ENCODE measurements at regions not wholly inside any gene's neighbourhood (a gene's known extent, or its start where the extent isn't known, plus 50 kb on each side); places are given as distances from the start of the nearest gene placed in this dataset.
"Not testable (repeated sequence)": the region's sequence is repeated elsewhere in the genome, so short reads cannot be mapped to it uniquely, and the experiment has no call there.

DNA sequence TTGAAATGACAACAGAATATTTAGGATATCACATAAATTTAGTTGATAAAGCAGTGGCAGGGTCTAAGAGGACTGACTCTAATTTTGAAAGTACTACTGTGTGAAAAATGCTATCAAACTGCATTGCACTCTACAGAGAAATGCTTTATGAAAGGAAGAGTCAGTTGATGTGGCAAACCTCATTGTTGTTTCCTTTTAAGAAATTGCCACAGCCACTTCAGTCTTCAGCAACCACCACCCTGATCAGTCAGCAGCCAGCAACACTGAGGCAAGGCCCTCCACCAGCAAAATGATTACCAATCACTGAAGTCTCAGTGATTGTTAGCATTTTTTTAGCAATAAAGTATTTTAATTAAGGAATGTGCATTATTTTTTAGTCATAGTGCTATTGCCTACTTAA, 488.7 kb upstream of the SLC39A10 start:
- no peak for DNase-seq (ENCODE audit: low spot score)

DNA sequence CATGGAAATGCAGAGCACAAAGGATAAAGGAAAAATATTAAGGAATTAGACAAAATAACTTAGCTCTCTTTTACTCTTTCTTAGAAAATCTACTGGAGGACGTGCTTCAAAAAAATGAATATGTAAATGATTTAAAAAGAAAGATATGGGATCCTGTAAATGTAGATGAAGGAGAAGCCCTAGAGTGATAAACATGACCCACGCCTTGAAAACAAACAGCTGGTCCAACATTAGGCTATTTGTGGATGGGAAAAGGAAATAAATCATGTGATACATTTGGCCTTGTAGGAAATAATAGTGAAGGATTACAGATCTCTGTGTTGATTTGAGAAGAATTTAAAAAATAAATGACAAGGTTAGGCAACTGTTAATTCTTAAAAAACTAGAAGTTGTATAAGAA, 492.1 kb upstream of the SLC39A10 start:
- no peak for DNase-seq (ENCODE audit: low spot score)

DNA sequence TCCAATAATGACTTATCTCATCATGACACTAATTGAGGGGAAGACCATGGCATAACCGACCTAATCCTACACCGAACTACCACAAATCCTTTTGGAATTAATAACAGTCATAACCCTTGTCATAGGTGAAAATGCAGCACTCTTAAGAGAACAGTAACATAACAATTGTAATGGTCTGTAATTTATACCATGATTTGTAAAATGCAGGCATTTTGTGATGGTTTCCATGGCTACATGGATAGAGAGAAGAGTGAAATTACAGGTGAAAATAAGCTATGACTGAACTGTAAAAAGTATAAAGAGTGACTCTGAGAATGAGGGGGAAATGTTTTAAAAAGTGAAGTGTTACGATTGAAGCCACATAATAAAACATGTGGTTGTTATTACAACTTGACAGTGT, 494.1 kb upstream of the SLC39A10 start:
- no peak for DNase-seq (ENCODE audit: low spot score)

DNA sequence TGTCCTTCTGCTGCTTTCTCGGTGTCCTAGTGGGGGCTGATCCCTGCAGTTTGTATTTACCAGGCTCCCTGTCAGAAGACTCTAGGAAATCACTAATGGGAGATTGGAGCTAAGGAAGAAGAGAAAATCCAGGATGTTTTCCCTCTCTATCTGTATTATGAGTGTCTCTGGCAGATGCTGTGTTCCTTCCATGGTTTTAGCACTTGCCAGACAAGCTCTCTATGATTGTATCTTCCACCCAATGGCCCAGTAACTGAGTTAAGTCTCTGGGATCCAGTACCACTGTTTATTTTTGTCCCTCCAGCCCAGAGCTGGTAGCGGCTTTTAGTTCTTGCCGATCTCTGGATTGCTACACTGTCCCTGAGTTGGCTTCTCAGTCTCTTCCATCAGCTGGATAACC, 494.8 kb upstream of the SLC39A10 start:
- no peak for DNase-seq (ENCODE audit: low spot score)

DNA sequence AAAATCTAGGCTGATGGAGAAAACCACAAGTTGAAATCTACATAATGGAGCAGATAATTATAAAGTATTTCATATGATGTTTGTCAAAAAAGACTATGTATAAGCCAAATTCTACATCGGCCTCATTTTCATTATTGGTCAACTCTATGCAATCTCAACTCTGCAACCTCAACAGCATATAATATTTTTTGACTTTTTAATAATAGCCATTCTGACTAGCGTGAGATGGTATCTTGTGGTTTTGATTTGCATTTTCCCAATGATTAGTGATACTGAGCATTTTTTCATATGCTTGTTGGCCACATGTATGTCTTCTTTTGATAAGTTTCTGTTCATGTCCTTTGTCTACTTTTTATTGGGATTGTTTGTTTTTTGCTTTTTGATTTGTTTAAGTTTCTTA, 496.1 kb upstream of the SLC39A10 start:
- no peak for DNase-seq (ENCODE audit: low spot score)

DNA sequence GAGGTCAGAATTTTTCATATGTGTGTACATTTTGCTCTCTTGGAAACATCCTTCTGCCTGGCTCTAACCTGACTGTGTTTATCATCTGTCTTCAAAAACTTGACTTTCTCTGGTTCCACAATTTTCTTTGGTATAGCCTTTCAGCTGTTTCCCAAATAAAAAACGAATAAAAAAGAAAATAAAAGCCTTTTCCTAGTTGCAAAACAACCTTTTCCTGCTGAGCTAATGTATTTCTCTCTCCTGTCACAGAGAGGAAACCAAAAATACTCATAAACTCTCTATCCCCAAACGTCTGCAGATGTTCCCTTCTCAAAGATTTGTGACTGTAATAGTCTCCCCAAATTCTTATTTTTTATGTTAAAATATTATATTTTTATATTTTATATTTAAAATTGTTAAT, 505.3 kb upstream of the SLC39A10 start:
- DNase-seq (ENCODE audit: low spot score), result no peak

DNA sequence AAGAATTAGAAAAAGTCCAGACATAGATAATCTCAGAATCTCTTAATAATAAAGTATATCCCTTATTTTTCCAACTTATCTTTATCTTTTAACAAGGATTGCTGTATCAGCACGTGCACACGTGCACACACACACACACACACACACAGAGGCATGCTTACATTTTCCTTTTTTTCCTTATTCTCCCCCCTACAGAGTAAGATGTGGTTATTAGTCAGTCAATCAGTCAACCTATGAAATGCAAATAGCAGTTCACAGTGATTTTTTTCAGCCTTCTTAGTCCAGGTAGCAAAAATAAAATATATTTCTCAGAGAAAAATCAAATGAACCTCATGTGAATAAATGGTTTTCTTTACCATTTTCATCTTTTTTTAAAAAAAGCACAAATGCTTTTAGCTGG, 506.2 kb upstream of the SLC39A10 start:
- DNase-seq (ENCODE audit: low spot score), result no peak

DNA sequence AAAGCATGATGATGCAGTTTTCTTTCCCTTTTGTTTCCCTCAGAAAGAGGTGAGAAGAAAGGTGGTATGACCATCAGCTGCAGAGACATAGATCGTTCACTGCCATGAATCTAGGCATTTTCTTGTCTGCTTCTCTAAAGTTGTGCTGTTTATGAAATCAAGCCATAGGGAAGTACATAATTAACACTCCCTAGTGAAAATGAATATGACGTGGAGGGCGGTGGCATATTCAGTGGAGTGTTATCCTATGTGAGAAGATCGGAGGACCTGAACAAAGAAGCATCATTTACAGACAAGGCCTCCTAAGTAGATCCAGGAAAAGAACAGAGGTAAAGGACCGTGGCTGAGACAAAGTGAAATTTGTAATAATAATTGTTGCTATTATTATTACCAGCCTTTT, 509.0 kb upstream of the SLC39A10 start:
- no peak for DNase-seq (ENCODE audit: low spot score)

DNA sequence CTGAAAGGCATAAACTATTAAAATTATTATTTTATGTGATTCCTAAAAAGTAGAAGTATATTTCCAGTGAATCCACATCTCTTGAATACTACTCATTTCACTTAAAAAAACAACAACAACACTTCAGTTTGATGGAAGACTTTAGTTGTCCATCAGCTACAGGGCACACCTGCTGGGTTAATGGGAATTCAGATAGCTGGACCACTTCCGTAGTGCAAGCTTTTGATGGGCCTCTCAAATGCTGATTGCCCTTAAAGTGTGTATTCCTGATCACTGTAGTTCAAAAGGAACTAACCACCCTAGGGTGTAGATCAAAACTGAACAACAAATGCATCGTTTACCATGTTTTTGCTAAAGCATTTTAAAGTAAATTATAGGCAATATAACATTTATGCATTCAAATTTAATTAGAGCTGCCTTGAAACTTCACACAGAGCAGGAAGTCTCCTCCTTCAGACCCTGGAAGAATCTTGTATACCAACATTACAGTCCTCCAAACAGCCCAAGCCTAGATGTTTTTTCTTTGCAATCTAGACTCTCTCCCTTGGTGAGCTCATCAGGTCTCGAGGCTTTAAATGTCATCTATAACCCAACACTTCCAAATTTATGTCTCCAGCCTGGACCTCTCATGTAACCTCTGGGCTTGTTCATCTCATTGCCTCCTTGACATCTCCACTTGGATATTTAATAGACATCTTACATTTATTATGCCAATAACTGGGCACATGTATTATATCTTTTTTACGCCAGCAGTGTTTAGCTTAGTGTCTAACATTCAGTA, 510.1 kb upstream of the SLC39A10 start:
- DNase-seq (ENCODE audit: low spot score), result no peak

DNA sequence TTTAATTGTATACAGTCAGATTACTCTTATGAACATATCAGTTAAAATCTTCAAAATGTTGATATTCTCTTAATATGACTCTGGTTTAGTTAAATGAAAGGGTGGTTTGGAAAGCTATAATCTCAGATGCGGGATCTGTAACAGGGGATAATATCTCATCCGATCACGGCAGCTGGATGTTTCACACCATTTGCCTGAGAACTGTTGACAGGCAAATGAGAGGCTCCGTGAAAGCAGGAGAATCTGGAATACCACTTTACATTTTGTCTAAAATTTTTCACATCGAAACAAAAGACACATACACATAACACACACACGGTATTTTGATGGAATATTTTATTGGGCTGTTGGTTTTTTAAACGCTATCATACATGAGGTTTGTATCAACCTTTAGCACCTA, 518.6 kb upstream of the SLC39A10 start:
- no peak for DNase-seq (ENCODE audit: low spot score)

DNA sequence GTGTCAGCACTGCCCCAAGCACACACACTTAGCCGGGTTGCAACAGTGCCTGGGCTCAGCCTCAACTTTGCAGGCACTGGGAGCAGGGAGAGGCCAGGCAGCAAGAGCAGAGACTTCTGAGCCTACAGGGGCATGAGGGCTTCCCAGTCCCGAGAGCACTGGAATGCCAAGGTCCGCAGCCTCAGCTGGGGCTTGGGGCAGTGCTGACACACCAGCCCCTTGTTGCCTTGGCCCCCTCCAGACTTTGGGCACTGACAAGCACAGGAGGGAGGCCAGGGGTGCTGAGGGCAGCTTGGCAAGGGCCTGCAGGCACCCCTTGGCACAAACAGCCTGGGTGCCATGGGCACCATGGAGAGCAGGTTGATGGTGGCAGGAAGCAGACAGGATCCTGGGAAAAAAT, 531.1 kb upstream of the SLC39A10 start:
- DNase-seq (ENCODE audit: low spot score), result not testable (repeated sequence)

DNA sequence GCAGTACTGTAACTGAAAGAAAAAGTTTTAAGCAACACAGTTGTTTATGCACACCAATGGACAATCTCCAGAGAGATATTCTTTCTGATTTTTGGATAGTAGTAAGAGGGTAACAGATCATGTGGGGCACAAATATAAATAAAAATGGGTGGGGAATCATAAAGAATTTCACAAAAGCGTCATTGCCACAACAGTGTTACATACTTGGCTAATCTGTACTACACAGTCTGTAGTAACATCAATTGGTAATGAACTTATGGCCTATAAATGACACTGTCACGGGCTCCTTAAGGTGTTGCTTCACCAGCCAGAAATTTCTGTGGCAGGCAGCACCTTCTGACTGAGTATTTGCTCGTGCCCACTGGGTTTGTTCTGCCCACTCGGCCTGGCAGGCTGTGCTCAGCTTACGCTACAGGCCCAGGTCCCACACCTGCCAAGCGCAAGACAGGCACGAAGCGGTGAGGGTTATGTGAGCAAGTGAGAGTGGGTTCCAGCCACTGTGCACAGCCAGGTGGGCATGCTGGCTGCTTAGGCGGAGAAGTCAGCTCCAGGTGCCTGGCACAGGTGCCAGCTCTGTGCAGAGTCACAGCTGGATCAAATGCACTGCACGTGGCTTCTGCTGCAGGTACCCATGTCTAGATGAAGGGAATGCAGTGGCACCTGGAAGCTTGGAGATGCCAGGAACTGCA, 532.5 kb upstream of the SLC39A10 start:
- DNase-seq (ENCODE audit: low spot score), result no peak

DNA sequence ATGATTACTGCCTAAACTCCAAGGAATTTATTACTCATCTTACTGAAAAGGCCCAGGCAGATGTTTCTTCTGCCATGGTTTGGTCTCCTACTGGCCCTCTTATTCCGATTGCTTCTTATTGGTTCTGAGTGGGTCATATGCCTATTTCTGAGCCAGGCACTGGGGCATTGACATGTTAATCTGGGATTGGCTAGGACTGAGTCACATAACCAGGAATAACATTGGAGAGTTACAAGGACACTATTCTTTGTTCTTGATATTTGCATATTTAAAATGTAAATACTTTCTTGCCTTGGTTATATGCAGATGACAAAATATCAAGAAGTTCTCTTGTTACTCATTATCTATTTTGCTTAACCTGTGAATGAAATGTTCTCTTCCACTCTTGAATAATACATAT, 534.4 kb upstream of the SLC39A10 start:
- no peak for DNase-seq (ENCODE audit: low spot score)

DNA sequence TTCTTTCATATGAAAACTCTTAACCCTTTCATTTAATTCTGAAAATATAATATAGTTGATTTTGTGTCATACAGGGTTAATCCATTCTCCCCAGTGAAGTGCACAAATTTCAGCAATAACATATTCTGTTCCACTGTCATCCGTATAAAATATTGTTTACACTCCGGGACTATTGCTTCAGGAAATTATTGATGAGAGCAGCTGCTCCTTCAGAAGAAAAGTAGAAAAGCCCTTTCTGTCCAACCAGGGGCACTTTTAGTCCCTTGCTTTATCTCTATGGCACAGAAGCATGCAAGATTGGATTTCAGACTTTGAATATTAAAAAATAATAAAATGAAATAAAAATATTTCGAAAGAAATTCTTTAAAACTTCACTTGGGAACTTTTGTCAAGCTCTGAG, 535.7 kb upstream of the SLC39A10 start:
- no peak for DNase-seq (ENCODE audit: low spot score)

DNA sequence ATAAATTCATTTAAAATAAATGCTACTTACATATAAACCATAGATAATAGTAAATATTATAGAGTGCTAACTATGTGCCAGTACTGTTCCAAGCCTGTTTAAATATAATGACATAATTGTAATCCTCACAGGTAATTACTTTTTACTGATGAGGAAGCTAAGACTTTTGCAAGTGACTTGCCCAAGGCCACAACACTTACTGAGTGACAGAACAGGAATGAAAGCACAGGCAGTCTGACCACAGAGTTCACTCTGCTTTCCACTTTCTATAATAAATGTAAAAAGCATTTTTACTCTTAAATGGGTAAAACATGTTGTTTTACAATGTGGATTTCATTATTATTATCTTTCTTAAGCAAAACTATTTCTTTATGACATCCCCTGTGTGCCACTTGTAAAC, 537.8 kb upstream of the SLC39A10 start:
- DNase-seq (ENCODE audit: low spot score), result no peak

DNA sequence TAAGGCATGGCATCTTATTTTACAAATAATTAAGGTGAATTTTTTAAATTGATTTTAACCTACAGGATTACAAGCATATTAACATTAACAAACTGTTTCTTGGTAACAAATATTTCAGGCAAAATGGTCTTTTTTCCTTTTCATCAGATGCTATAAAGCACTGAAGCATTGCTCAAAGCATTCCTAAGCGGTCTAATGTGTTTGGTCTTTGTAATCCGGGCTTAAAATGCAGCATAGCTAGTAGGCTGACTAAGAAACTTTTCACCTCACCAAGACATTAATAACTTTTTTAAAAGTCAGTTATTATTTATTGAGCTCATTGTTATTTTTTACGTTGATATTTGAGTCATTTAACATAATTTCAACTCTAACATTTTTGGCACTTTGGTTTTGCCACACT, 538.8 kb upstream of the SLC39A10 start:
- no peak for DNase-seq (ENCODE audit: low spot score)

DNA sequence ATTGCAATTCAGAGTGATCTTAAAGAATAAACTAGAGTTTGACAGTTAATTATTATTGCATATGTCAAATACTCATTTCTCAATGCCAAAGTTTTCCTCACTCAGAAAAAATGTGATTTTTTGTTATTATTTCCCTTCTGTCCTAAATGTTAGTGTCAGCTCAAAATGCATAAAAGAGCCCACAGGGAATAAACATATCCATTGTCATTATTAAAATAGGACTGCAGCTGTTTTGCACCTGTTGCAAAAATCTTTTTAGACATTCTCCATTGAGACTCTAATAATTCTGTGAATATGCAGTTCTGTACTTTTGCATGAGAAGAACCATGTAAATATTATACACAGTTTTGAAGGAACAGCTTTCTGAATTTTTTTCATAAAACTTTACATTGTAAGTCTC, 540.0 kb upstream of the SLC39A10 start:
- DNase-seq (ENCODE audit: low spot score), result no peak

DNA sequence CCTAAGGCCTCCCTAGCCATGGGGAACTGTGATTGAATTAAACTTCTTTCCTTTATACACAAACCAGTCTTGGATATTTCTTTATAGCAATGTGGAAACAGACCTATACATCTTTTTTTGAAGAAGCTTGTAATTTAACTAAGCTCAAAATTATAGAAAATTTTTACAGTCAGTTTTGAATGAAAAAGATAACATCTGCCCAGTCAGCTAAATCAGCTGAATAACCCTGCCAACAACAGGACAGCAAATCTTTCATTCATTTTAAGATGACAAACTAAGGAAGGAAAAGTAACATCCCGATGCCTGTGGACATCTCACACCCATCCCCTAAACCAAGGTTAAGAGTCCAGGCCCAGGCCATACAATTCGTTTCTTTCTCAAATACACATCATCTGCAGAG, 541.3 kb upstream of the SLC39A10 start:
- DNase-seq (ENCODE audit: low spot score), result no peak

DNA sequence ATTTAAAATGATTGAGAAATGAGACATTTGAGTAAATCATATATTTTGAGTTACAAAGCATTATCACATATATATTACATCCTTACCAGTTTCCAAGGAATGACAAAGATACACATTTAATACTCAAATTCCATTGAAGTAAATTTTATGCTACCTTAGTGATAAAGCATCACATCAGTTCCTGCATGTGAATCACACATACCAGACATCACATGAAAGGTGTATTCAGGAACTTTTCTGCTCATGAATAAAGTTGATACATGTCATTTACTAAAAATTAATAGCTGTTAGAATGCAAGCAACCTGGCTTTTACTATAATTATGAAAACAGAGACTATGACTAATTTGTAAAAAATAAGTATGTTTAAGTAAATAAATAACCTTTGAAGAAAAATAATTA, 548.8 kb upstream of the SLC39A10 start:
- no peak for DNase-seq (ENCODE audit: low spot score)

DNA sequence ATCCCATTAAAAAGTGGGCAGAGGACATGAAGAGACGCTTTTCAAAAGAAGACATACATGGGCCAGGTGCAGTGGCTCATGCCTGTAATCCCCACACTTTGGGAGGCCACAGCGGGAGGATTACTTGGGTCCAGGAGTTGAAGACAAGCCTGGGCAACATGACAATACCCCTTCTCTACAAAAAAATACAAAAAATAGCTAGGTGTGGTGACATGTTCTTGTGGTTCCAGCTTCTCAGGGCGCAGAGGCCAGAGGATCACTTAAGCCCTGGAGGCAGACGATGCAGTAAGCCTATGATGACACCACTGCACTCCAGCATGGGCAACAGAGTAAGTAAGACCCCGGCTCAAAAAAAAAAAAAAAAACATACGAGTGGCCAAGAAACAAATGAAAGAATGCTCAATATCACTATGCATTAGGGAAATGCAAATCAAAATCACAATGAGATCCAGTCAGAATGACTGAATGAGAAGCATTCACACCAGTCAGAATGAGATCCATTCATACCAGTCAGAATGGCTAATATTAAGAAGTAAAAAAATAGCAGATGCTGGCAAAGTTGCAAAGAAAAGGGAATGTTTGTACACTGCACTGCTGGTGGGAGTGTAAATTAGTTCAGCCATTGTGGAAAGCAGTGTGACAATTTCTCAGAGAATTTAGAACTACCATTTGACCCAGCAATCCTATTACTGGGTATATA, 550.2 kb upstream of the SLC39A10 start:
- DNase-seq (ENCODE audit: low spot score), result no peak

DNA sequence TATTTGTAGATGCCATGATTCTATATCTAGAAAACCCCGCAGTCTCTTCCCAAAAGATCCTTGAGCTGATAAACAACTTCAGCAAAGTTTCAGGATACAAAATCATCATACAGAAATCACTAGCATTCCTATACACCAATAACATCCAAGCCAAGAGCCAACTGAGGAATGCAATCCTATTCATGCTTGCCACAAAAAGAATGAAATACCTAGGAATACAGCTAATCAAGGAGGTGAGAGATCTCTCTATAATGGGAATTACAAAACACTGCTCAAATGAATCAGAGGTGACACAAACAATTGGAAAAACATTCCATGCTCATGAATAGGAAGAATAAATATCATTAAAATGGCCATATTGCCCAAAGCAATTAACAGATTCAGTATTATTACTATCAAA, 551.4 kb upstream of the SLC39A10 start:
- DNase-seq (ENCODE audit: low spot score), result no peak

DNA sequence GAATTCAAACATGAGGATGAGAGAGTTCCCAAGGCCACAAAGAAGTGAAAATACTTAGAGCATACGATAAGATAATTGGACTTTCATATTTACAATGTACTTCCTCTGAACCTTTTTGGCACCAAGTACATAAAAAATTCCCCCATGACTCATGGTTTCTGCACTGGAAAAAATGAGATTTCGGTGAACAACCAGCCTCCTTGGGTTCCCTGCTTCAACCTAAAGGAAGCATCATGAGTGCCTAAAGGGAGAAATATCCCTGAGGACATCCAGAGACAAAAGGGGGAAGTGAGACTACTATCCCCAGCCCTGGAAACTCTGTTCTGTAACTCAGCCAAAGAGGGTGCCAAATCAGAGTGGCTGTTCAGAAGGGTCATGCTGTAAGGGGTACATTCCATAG, 562.7 kb upstream of the SLC39A10 start:
- DNase-seq (ENCODE audit: low spot score), result no peak

DNA sequence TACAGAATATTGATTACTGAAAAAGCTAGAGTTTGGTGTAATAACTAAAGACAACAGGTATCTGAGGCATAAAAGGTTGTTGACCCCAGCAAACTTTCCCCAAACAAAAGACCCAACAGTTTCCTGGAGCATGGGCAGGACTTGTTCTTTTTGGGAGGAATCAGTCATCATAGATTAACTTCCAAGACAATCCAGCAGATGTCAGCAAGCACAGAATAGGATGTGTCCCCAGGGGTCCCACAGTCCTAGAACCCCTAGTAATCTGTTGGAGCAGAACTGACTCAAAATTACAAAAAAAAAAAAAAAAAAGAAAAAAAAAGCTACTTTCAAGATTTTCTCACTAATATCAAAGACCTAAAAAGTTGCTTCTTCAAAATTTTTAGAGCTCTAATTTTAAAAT, 564.7 kb upstream of the SLC39A10 start:
- no peak for DNase-seq (ENCODE audit: low spot score)

Data from umbilical cord (tissue), 1 donor.